NK-92 treated with Interleukin-12 subunit alpha and Interleukin-12 subunit beta, amount 100 ng/mL, for 24 hours (cell line): ENCODE measurements at regions not wholly inside any gene's neighbourhood (a gene's known extent, or its start where the extent isn't known, plus 50 kb on each side); places are given as distances from the start of the nearest gene placed in this dataset.

Experiments
- DNase-seq: peaks from one replicate; lab custom pipeline; 2025; lab: John Stamatoyannopoulos, UW

DNA sequence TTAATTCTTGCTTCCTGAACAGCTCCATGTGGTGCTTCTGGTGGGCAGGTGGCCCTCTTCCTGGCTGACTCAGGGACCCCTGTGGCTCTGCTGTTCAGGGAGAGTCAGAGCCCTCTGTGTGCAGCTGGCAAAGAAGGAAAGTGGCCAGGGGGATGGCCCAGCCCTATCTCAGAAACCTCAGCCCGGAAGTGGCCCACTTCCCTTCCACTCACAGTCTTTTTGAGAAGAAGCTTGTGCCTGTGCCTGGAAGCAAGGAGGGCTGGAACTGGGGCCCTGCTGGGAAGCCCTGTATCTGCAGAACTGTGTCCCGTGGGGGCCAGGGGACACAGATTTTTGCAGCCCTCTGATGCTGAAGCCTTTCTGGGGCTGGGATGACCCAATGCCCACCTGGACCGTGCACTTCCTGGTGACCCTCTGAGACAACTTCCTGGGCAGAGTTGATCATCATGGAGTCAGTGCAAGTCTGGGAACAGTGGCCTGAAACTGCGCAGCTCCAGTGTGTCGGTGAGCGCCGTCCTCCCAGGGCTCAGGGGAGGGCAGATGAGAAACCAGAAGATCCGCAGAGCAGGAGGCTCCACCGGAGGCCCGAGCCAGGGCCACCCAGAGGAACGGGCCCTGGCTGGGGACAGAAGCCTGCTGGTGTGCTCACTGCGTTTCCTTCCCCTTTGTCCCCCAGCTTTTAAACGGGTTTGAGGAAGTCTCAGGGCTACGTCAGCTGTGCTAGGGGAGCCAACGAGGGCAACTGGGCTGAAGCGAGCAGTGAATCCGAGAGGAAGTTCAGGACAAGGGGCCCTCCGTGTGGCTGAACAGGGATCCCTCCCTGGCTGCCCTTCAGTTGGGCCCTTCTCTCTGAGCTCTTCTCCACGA lies 217.4 kb upstream of the RTL1 start:
- DNase-seq = no peak

DNA sequence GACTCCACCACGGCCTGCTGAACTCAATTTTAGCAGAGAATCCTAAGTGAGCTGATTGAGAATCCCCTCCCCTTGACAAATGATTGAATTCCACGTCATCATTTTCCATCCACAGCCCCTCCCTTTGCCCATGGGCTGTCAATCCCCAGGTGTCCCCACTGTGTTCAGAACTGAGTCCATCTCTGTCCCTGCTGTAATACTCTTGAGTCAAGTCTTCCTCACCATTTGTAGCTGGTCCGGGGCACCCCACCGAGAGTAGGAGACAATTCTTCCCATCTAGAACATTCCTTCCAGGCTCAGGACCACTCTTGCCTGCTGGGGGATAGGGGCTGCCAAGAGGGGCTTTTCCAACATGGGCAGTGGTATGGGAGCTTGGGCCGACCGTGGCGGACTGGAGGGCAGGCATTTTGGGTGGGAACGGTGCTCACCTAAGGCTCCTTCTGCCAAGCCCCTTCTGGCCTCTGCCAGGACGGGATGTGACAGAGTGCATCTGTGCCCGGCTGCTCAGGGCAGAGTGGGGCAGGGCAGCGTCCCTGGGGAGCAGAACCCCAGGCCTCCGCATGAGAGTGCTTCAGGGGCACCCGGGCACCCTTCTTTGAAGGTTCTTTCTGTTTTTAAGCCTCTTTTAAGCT lies 218.1 kb upstream of the RTL1 start:
- no peak for DNase-seq

DNA sequence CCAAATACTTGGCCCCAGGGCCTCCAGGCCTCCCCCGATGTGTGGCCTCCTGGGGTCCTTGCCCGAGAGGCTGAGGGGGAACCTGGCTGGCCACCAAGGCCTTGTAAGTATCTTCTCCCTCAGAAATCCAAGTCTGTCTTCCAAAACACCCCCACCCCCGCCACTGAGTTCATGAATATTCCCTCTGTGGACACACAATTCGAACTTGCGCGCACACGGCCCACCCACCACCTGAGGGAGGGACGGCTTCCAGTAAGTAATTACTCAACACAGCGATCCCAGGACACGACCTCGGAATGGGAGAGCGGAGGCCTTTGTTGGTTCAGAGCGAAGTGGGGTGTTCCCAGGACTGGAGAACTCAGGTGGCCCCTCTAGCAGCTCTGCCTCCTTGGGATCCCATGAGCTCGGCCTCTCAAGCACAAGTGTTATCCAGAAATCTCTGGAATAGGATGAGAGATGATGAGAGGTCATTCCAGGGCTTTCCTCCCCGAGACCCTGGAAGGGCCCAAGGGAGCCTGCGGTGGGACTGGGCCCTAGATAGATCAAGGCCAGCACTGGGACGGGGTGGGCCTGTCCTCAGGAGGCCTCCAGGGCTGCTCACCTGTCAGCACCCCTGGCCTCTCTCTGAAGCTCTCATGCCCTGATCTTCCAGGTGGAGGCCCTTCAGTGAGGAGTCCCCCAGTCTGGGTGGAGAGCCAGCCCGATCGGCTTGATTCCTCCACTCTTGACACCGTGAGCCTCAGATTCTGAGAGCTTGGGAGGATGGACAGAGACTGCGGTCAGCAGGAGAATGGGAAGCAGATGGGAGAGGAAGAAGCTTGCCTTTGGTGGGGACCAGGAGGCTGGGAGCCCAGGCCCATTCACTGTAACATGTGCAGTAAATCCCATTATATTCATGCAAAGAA lies 219.0 kb upstream of the RTL1 start:
- DNase-seq = no peak

DNA sequence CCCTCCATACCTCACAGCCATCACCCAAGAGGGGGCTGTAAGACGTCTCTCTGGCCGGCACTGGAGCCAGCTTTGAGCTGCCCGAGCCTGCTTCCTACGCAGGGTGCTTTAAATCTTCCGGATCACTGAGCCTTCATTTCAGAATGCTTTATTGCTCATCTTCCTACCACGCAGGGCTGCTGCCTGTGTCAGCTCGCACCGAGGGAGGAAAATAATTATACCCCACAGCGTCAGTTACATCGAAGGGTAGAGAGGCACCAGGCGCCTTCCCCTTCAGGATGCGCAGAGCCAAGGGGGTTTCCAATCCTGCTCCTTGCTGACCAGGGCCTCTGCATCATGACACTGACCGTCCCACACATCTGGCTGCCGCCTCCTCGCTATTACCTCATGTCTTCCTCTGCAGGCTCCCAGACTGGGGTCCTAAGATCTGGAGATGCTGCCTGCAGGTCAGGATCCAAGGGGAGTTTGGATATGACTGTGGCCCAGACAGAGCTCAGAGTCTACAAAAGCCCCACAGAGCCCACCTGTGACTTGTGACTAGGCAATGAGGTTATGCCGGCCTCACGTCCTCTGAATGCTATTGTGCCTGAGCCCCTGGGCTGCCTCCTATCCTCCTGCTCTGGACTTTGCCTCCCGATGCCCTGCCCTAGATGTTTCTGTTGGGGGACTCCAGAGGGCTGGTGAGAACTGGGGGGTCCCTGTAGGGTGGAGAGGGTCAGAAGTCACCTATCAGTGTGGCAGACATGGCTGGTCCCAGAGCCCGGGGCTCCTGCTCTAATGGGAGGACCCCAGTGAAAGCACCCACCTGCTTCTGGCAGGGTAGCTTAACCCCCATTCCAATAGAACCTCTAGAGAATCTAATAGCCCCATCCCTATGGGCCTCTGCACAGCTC lies 220.3 kb upstream of the RTL1 start:
- DNase-seq = no peak

DNA sequence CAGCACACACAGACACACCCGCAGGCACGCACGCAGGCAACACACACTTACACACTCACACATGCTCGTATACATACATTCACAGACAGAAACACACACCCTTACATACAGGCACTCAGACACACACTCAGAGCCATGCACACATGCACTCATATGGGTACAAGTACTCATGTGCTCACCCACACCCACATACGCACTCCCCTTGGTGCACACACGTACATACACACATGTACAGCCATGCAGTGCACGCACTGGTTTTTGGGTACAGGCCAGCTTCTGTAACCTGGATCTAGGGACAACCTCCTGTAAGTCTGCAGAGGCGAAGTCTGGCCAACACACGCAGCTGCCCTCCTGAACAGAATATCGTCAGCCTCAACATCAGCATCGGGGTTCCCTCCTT lies 221.3 kb upstream of the RTL1 start:
- DNase-seq = no peak

DNA sequence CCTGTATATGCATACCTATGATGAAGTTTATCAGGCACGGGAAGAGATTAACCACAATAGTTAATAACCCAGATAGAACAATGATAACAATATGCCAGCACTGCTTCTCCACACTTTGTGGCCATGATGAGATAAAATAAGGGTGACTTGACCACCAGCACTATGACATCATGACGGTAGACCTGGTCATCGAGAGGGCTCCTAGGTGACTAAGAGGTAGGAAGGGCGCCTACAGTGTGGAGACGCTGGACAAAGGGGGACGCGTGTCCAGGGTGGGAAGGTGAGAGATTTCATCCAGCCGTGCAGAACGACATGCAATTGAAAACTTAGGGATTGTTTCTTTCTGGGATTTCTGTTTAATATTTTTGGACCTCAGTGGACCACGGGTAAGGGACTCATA lies 221.8 kb upstream of the RTL1 start:
- no peak for DNase-seq

DNA sequence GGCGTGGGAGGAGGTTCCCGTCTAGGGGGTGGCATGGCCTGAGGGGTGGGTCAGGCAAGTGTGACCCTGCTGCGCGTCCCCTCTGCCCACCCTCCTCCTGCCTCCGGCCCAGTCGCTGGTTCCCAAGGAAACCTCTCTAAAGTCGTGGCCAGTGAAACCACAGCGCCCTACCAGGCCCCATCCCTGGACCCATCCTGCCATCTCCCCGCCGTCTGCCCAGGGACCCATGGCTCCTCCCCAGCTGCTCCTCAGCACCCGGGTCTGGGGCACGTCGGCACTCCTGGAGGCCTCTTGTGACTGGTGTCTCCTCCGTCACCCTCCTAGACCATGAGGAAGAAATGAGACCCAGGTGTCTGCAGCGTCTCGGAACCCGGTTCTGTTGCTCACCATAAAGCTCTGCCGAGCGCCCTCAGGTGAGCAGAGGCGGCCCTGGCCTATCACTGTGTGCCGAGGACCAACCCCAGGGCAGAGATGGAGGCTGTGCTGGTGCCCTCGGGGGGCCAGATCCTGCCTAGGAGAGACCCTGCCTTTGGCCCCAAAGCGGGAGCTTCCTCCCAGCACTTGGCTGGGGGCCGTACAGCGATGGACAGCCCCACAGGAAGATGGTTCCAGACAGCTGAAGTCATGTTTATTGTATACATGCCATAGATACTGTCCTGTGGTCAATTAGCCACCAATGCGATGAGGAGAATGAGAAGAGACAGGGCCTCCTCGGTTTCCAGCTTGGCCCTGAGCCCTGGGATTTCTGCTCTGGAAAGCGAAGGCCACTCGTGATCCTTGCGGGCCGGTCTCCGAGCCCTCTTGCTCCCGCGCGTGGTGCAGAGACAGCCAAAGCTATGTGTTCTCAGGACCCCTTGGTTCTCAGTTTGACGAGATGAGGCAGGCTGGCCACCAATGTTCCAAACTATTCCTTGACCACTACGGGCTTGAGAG lies 222.5 kb upstream of the RTL1 start:
- no peak for DNase-seq

DNA sequence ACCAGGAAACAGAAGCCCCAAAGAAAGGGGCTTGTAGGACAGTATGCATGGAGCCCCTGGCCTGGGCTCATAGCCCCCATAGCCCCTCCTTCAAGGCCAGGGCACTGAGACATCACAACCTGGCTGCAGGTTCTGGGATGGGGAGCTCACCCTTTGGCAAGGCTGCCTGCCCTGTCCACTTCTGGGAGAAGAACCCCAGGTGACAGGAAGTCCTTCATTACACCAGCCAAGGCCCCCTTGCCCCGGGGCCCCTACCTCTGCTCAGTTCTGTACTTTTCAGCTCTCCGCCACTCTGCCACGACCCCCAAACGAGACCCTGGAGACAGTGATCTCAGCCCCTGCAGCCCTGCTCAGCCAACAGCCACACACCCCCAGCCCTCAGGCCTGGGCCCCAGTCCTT lies 223.2 kb upstream of the RTL1 start:
- no peak for DNase-seq

DNA sequence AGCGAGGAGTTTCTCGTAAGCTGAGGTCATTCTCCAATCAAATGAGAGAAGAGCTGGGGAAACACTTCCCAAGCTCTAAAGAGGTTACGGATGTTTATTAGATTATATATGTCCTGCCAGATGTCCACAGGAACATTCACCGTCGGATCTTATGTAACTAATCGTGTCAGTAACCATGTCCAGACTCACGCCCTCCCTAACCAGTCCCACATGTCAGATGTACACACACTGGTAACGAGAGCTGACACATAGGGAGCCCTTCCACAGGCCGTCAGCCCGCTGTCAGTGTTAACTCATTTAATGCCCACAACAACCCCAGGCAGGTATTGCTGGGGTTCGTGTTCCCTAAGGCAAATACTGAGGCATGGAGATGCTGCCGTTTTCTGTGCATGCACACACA lies 223.7 kb upstream of the RTL1 start:
- DNase-seq = no peak

DNA sequence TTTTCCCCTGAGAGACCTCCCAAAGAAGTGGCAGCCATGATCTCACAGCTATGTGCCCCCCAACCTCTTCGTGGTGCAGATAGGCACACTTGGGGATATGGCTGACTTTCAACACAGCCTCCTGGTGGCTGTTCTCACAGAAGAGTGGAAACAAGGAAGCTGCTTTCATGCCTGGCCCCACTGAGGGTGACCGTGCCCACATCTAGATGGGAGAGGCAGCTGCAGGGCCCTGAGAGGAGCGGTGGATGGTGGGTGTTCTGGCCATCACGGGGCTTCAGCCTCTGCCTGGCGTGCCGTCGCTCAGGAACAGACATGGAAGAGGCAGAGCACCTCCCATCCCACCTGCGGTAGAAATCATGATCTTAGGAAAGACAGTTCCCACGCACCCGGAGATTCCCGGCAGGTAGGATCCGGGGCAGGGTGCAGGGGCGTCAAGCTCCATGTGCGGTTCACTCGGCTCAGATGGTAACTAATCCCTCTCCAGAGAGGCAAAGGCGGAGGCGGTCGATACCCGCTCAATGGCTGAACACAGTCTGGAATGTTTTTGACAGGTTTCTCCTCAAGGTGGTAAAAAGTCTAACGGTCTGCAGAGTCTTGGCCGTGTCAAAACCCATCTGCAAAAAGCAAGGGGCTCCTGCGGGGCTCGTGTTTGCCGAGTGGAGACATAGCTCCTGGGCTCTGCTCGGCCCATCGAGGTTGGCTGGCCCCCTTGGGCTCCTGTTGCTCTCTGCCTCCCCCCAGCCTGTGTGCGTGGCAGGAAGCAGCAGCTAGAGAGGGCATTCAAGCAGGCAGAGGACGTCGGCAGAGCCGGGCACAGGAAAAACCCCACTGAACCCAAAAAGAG lies 225.2 kb upstream of the RTL1 start:
- DNase-seq = no peak

DNA sequence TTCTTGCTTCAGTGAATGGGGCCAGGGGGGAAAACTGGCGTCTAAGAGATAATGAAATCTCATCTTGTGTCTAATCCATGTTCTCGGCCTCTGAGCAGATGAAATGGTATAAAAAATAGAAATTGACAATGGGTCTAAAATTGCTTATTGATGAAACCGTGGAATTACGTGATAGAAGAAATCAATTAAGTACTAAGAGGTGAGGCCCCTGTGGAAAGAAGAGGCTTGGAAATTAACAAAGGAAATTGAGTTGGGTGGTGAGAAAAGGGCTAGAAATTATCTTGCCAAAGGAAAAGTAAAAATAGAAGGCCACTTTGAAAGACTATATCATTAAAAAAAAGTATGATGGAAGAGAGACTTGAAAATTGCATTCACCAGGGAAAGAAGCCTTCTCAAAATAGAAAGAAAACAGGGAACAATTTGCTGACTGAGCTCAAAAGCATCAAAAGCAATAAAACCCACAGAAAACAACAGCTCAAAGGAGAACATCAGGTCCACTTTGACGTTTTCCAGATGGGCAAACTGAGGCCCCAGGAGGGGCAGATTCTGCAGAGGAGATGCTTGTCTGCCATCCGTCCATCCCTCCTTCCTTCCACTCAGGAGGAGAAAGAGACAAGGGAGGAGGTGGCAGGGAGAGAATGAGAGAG lies 226.1 kb upstream of the RTL1 start:
- DNase-seq = no peak

DNA sequence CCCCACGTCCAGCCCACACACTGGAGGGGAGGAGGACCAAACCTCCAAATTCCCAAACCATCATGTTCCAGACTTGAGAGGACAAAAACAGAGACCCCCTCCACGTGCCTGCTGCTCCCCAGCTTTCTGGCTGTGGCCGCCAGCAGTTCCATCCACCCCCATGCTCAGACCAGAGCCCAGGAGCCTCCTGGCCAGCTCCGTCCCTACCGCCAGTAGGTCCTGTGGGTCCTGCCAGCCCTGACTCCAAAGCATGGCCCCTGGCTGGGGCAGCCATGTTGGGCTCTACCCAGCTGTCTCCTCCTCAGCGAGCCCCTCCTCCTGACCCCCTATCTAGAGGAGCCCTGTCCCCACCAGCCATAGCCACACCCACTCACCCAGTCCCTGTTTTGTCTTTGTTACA lies 227.3 kb upstream of the RTL1 start:
- no peak for DNase-seq

DNA sequence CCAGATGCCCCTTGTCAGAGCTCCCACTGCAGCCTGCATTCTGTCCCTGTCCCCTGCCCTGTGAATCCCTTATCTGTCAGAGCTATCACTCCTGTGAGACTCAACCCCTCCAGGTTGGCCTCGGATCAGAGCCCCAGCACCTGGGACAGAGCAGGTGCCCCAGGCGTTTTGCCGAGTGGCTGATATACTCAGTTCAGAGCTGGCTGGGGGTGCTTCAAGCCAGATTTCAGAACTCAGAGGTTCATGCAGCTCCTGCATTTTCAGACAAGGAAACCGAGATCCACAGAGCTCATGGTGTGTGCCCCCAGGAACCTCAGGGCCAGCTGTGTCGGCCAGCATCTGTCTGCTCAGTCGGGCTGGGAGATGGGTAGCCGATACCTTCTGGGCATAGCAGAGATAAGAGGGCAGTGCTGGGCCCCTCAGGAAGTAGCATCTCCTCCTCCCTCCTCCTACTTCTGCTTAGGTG lies 228.0 kb upstream of the RTL1 start:
- no peak for DNase-seq

DNA sequence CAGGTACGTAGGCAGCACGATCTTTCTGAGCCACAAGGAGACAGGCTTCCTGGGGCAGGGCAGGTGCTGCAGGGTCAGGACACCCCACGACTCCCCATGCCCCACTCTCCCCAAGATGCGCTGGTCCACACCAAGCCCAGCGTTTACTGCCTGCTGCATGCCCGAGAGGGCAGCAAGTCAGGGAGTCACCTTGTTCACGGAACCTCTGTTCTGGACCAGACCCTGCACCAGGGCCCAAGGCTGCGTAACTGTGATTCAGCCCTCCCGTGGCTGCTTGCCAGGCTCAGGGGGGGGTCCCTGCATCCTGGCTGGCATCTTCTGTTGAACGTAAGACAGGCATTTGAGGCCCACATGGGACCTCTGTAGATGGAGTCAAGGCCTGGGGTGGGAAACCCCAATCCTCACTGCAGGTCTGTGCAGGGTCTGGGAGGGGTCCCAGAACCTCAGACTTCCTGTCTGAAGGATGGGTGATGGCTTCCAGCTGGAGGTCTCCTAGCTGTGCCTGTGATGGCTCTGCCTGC lies 228.6 kb upstream of the RTL1 start:
- no peak for DNase-seq

DNA sequence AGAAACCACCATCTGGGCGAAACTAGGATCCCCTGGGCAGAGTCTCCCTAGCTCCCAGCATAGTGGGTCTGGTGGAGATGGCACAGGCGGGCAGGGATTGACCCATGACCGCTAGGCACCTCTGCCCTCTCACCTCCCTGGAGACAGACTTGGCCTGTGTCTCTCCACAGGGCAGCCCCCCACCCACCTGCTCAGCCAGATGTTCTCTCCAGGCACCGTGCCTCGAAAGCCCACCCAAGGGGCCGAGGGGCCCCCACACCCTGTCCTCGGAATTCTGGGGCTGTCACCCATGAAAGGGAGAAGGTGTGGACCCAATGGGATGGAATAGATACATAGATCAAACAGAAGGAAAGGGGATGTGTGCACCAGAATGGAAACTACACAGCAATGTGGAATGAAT lies 229.1 kb upstream of the RTL1 start:
- no peak for DNase-seq

DNA sequence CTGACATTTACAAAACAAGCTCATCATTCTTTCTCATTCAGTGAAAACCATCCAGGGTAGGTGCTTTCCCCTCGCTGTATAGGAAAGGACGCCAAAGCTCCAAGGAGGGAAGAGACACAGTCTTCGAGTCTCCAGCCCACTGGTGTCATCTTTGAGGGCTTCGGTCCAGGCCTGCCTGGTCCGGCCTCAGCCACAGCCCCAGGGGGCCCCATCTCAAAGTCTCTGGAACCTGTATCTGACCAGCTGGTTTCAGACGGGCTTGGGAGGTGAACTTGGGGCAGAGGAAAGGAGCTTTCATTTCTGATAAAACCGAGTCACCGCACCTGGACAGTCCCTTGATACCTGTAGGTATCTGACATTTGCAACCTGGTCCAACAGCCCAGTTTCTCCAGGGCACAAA lies 229.5 kb upstream of the RTL1 start:
- no peak for DNase-seq

DNA sequence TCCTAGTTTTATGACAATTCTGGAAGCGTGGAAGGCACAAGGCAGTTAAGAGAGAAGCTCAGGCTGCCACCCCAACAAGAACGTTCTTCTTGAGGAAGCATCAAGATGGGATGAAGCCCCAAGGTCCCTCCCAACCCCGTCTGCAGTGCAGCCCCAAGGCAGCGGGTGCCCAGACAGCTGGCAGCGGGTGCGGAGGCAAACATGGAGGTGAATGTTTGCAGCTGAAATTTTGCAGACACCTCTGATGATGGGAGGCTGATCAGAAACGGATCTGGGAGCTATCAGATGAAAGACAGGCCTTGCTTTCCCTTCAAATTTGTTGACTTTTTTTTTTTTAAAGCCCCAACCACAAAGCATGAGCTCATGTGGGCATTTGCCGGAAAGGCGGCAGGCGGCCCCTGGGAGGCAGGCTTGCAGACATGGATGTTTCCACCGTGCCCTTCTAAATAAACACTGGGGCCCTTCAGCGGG lies 230.7 kb upstream of the RTL1 start:
- DNase-seq = no peak

DNA sequence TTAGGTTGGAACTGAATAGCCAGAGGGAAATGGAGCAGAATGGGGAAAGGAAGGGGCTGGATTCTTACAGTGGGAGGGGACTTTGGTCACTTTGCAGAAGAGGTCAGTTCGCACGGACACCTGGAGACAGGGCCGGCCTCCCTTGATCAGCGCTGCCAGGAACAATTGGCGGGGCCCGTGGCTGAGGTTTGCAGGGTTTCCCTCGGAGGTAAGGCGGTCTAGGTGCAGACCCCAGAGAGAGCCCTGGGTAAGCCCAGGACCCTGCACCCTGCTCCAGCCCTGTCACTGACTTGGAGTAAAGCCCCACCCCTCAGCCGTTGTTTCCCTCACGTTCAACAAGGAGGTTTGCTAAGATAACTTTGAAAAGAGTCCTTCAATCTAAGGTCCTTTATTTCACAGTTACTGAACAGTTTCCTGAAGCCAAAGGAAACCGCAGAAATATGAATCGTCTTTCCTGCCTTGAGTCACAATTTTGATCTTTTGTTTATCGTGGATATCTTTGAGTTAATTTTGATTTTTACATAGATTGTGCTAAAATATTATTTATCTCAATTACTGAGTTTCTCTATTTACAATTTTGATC lies 231.4 kb upstream of the RTL1 start:
- DNase-seq = no peak
